ENCODE measurements at regions not wholly inside any gene's neighbourhood (a gene's known extent, or its start where the extent isn't known, plus 50 kb on each side); places are given as distances from the start of the nearest gene placed in this dataset.

DNA sequence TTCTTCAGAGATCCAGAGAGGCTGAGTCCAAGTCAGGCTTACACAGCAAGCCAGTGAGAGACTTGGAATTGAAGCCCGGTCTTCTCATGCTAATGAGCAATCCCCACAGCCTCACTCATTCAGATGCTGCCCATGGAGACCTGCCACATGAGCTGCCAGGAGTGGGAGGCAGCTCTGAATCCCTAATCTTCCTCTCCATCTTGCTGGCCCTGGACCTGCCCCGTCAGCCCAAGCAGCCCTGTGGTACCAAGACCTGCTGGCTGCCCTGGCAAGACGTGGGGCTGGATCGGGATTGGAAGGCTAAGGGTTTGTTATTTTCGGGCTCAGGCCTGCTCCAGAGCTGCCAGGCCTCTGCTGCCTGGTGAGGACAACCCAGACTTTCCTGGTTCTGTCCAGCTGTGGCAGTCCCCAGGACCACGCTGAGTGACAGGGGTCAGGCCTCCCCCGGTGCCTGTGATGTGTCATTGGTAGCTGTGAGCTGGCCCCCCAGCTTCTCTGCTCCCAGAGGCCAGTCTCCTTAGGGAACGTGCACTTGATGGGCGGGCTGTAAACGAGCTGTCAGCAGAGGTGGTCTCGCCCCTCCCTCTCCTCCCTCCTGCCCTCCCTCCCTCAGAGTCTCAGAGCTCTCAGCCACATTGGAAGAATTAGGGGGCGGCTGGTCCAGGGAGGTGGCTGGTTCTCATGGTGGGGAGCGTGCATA is 135.0 kb downstream of the FOXD2 start:
- H3K27me3 ChIP-seq = peaks cover 0 to 37% (median 0%) of the 10 kb centered on the region in 7 donors
- intact Hi-C loops (cut with DNase I) = loop anchor here in 1 of 10 donors (5.0 kb wide), 1 partner anchor 136 kb away; the partner anchor contains the start of gene FOXD2
- TF ChIP-seq CTCF (IDR thresholded peaks at IDR 0.05) = no peak
- no peaks in the 10 kb centered on the region for H3K36me3 ChIP-seq
- no peaks in the 10 kb centered on the region for H3K9me3 ChIP-seq
- no peak for DNase-seq
- H3K4me1 ChIP-seq = peaks cover 0 to 21% (median 12%) of the 10 kb centered on the region in 9 donors
- no peak overlapping the region for H3K27ac ChIP-seq
- 69 to 81% methylated on average over 13 of the region's 13 CpGs for WGBS, 2 donors
- no peak for ATAC-seq
- H3K4me3 ChIP-seq = no peak overlapping the region

DNA sequence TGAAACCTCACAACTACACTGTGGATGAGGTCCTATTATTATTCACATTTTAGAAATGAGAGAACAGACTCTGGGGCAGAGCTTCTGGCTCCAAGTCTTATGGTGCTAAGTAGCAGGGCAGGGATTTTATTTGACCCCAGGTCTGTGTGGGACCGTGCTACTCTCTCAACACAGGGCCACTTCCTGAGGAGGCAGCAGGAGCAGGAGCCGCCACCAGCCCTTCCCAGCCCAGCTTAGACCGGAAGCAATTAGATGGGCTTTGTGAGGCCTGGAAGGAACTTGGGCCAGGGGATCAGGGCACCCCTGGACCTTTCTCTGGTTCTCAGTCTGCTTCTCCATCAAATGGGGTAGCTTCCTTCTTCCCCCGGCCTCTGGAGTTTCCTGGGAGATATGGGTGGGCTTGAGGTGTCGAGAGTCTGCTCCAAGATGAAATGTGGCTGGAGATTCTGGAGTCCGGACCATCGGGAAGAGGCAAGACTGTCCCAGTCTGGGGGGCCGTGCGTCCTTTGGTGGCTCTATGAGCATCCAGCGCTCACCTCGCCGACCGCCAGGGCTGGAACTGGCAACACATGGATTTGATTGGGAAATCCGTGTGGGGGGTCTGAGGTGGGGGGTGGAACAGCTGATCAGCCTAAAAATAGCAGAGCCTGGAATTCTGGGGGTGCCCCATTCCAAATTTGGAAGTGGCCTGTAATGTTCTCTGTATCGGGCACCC is 136.8 kb downstream of the FOXD2 start:
- no peak for TF ChIP-seq CTCF (IDR thresholded peaks at IDR 0.05)
- DNase-seq = no peak
- H3K9me3 ChIP-seq = no peaks in the 10 kb centered on the region
- no peak for ATAC-seq
- H3K27ac ChIP-seq = no peak overlapping the region
- H3K36me3 ChIP-seq = no peaks in the 10 kb centered on the region
- H3K4me3 ChIP-seq = no peak overlapping the region
- WGBS, 2 donors = 84 to 85% methylated on average over 15 of the region's 15 CpGs
- intact Hi-C loops (cut with DNase I) = loop anchor here in 2 of 10 donors (5.0 kb wide), 2 partner anchors 42 to 137 kb away; partner anchors contain the start of gene FOXD2 (in 1 of the 2)
- H3K27me3 ChIP-seq = peaks cover 0 to 48% (median 0%) of the 10 kb centered on the region in 7 donors
- H3K4me1 ChIP-seq = peaks cover 2 to 29% (median 17%) of the 10 kb centered on the region in 9 donors

DNA sequence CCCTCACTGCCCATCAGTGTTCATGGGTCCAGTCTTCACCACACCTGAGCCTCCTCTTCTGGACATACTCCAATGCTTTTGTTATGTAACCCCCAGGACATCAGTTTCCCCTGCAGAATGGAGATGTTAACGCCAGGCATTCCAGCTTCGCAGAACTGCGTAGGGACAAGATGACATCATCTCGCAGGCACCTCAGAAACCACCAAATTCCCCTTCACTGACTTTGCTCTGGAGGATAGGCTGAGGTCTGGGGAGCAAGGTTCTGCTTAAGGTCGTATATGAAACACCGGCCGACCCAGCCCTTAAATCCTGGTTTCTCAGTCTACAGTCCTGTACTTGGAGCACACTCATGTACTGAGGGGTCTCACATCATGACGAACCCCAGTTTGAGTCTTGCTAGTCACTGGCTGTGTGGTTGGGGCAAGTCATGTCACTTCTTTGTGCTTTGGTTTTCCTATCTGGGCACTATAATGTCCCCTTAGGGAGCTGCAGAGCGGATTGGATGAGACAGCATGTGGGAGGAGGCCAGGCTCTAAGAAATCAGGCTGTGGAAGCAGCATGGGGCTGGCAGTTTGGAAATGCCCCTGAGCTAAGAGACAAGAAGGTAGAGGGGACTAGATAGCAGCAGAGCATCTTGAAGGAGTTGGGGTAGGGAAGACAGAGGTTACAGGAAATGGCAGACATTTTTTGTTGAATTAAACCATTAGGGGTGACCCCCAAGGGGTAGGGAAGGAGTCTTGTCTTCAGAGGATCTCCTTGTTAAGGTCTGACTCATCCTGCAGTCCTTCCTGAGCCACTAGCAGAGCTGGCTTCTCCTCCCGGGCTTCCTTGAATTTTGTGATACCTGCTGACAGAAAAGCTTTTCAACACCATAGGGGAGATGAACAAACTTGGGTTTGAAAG is 138.3 kb downstream of the FOXD2 start:
- H3K9me3 ChIP-seq = no peaks in the 10 kb centered on the region
- TF ChIP-seq CTCF (IDR thresholded peaks at IDR 0.05) = no peak
- DNase-seq (no peak), ATAC-seq (no peak)
- intact Hi-C loops (cut with DNase I) = loop anchor here in 1 of 10 donors (5.0 kb wide), 1 partner anchor 44 kb away; no protein-coding TSS in a partner anchor
- H3K27ac ChIP-seq = no peak overlapping the region
- H3K27me3 ChIP-seq = peaks cover 0 to 56% (median 5%) of the 10 kb centered on the region in 7 donors
- H3K4me3 ChIP-seq = no peak overlapping the region
- no peaks in the 10 kb centered on the region for H3K36me3 ChIP-seq
- WGBS, 2 donors = 79 to 86% methylated on average over 10 of the region's 10 CpGs
- peaks cover 0 to 21% (median 15%) of the 10 kb centered on the region in 9 donors for H3K4me1 ChIP-seq

DNA sequence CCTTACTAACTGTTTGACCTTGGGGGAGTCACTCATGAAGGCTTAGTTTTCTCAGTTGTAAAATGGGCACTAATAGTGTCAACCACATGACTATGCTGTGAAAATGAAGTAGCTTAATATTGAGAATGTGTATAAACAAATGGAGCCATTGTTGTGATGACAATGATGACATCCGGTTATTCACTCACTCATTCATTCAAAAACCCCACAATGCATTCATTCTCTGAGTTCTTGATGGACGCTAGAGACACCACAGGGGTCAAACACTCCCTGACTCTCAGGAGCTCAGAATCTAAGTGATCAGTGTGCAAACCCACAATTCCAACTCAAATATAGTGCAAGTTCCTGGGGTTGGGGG is 138.9 kb downstream of the FOXD2 start:
- H3K36me3 ChIP-seq = no peaks in the 10 kb centered on the region
- TF ChIP-seq CTCF (IDR thresholded peaks at IDR 0.05) = no peak
- H3K4me1 ChIP-seq = peaks cover 0 to 21% (median 15%) of the 10 kb centered on the region in 9 donors
- WGBS, 2 donors = 48 to 60% methylated on average over 2 of the region's 2 CpGs
- H3K4me3 ChIP-seq = no peak overlapping the region
- no peak overlapping the region for H3K27ac ChIP-seq
- H3K27me3 ChIP-seq = peaks cover 0 to 61% (median 5%) of the 10 kb centered on the region in 7 donors
- intact Hi-C loops (cut with DNase I) = loop anchor here in 1 of 10 donors (5.0 kb wide), 1 partner anchor 44 kb away; no protein-coding TSS in a partner anchor
- ATAC-seq (no peak), DNase-seq (no peak)
- no peaks in the 10 kb centered on the region for H3K9me3 ChIP-seq

All from heart right ventricle (tissue), 16 donors.